Skin epidermis (tissue), 12 donors: ENCODE measurements at regions not wholly inside any gene's neighbourhood (a gene's known extent, or its start where the extent isn't known, plus 50 kb on each side); places are given as distances from the start of the nearest gene placed in this dataset.
"Not testable (repeated sequence)": the region's sequence is repeated elsewhere in the genome, so short reads cannot be mapped to it uniquely, and the experiment has no call there.

Source experiments
- H3K27ac ChIP-seq, 21 experiments: fragments of 200-600 bp; sonication (generic) in 11 of 21; one replicate each; pipeline ENCODE4 v1.5.0; 2020; ENCODE audit warnings: mild to moderate bottlenecking in 3 of 21, inconsistent platforms in 2 of 21, moderate library complexity in 2 of 21
- H3K4me3 ChIP-seq, 7 experiments: fragments of 200-600 bp; sonication (generic) in 2 of 7; one replicate each; pipeline ENCODE4 v1.5.0; 2020; ENCODE audit warnings: inconsistent platforms in 2 of 7, mild to moderate bottlenecking in 2 of 7, moderate library complexity in 1 of 7

DNA sequence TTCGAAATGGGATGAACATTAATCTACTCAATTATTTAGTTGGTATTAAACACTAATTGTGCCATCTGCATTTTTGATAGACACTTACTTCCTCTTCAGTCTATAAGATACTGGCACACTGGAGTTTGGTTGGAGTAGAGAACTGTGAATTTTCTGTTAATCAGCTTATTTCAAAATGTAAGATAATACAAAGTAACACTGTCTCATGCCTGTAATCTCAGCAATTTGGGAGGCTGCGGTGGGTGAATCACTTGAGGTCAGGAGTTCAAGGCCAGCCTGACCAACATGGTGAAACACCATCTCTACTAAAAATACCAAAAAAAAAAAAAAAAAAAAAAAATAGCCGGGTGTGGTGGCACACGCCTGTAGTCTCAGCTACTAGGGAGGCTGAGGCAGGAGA lies 440.2 kb upstream of the NUDT12 start:
- not testable (repeated sequence) for H3K4me3 ChIP-seq, H3K27ac ChIP-seq

DNA sequence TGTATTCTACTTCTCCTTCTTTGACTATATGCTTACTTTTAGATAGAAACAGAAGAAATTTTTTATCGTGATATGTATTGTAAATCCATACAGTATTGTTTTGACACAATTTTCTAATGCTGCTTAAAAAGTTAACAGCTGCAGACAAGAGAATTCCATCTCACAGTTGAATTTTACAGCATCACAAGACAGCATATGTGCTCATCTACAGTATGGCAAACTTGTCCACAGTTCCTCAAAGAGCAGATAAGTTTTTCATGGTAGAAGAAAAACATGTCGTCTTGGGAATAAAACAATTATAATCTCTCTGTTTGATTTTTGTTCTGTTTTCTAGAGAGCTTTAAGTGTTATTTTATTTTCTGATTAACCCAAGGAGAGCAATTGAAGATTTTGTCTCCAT lies 438.5 kb upstream of the NUDT12 start:
- Histone ChIP-seq H3K27ac (no peak overlapping the region), H3K4me3 (no peak overlapping the region)

DNA sequence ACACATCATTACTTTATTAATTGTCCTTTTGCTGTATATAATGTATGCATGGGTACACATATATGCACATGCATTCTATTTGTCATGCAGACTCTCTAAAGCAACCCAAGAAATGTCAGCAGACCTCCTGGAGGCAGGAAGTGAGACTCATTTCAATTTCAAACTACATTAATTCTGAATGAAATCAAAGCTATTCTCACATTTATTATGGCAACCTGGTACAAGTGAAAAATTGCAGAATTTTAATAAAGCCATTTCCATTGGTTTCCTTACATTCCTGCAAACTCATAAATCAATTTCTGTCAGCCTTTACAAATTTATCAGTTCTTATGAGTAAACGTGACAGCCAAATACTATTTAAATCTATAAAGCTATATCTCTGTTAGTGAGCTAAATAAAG lies 430.4 kb upstream of the NUDT12 start:
- Histone ChIP-seq H3K4me3 (no peak overlapping the region), H3K27ac (no peak overlapping the region)

DNA sequence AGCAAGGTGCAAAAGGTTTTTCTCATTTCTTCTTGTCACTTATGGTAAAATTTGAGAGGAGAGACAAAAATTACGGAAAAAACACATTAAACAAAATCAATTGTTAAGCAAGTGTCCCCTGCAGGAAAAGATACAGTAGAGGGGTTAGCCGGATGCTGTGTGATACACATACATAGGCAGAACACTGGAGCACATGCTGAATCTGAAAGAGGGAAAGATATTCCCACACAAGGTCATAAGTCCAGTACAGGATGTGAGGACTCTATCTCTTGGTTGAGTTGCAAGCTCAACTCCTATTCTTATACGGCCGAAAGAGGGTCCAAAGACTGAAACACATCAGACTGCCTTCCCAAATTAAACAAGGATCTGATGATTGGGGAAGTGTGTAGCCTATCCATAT lies 427.5 kb upstream of the NUDT12 start:
- no peak overlapping the region for H3K4me3 ChIP-seq

DNA sequence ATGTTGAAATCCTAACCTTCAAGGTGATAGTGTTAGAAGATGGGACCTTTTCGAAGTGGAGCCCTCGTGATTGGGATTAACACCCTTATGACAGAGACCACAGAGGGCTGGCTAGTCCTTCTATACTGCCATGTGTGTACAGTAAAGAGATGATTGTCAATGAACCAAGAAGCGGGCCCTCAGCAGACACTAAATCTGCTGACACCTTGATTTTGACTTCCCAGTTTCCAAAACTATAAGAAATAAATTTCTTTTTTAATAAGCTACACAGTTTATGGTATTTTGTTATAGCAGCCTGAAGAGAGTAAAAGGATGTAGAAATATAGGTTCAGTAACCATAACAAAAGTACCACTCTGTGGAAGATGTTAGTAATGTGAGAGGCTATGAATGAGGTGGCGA lies 419.0 kb upstream of the NUDT12 start:
- no peak overlapping the region for H3K4me3 ChIP-seq
- no peak overlapping the region for H3K27ac ChIP-seq

More for the DNA sequence above, 427.5 kb upstream of the NUDT12 start:
- H3K27ac ChIP-seq = no peak overlapping the region

DNA sequence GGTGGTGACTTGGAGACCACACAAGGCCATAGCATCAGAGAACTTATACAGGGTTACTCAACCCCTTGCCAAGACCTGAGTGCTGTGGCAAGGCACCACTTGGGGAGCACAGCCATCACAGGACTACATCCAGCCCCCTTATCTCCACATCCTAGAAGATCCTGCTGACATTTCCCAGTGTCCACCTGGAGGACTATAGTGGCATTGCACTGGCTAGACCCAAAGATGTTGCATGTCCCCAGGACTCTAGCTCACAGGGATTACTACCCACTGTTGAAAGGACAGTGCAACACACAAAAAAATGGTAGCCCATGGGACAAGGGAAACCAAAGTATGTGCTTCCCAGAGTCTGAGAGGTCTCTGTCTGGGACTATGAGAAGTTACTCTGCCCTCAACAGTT lies 411.1 kb upstream of the NUDT12 start:
- no peak overlapping the region for H3K4me3 ChIP-seq
- no peak overlapping the region for H3K27ac ChIP-seq

DNA sequence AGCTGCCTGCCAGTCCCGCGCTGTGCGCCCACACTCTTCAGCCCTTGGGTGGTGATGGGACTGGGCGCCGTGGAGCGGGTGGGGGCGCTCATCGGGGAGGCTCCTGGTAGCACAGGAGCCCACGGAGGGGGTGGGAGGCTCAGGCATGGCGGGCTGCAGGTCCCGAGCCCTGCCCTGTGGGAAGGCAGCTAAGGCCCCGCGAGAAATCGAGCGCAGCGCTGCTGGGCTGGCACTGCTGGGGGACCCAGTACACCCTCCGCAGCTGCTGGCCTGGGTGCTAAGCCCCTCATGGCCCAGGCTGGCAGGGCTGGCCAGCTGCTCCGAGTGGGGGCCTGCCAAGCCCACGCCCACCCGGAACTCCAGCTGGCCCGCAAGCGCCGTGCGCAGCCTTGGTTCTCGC lies 403.7 kb upstream of the NUDT12 start:
- H3K27ac ChIP-seq, H3K4me3 ChIP-seq: not testable (repeated sequence)

DNA sequence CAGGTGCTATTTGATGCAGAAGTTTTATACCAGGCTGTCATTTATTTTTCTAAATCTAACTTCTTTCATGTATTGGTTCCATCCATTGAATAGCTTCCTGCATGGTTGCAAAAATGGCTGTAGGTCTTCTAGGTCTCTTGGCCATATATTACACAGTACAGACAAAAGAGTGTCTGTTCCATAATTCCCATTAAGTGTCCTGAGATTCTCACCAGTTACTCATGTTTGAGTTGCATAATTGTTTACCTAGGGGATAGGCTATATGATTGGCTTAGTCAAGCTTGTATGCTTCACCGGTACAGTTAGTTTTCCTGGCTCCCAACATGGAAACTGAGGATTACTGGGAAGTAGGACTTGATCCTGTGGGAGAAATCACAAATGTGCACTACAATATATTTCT lies 399.4 kb upstream of the NUDT12 start:
- H3K4me3 ChIP-seq = no peak overlapping the region
- H3K27ac ChIP-seq = no peak overlapping the region

DNA sequence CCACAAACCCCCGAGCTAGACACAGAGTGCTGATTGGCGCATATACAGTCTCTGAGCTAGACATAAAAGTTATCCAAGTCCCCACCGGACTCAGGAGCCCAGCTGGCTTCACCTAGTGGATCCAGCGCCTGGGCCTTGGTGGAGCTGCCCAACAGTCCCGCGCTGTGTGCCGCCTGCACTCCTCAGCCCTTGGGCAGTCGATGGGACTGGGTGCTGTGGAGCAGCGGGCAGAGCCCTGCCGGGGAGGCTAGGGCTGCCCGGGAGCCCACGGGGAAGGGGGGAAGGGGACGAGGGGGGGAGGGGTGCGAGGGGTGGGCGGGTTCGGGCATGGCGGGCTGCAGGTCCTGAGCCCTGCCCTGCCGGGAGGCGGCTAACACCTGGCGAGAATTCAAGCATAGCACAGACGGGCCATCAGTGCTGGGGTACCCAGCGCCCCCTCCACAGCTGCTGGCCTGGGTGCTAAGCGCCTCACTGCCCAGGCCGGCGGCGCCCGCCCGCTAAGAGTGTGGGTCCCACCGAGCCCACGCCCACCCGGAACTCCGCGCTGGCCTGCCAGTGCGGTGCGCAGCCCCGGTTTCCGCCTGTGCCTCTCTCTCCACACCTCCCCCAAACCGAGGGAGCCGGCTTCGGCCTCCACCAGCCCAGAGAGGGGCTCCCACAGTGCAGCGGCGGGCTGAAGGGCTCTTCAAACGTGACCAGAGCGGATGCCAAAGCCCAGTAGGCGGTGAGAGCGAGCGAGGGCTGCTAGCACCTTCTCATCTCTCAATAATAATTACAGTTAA lies 391.2 kb upstream of the NUDT12 start:
- no peak overlapping the region for H3K4me3 ChIP-seq
- no peak overlapping the region for H3K27ac ChIP-seq

DNA sequence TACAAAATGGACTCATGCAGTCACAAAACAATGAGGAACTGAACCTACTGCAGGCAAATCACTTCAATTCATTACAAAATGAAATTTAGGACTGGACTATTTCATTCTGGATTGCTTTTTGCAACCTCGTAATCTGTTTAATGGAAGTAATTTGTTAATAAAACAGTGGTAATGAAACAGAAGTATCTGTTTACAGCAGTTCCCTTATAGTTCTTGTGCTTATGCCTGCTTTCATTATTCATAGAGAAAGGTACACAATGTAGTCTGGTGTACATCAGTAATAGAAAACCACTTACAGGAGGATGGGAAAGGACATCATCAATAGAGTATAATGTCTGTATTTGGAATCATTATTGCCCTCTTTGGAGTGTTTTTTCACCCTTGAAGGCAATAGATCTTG lies 389.2 kb upstream of the NUDT12 start:
- no peak overlapping the region for H3K27ac ChIP-seq
- H3K4me3 ChIP-seq = no peak overlapping the region

DNA sequence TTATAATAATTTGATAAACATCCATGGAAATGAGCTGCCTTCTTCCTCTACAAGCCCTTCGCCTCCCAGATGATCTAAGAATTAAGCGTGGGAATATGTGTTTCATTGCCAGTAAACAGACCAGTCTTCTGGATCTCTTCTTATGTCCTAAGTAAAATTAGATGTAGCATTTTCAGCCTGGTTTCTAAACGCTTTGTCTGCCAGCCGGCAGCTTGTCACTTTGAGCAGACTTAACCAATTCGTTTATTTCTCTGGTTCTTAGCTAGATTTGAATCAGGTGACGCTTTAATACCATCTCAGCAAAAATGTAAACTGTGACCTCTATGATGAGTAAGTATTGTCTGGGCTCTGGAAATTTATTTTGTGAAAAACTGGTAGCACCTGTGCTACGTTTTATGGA lies 380.6 kb upstream of the NUDT12 start:
- H3K27ac ChIP-seq = no peak overlapping the region
- H3K4me3 ChIP-seq = no peak overlapping the region

DNA sequence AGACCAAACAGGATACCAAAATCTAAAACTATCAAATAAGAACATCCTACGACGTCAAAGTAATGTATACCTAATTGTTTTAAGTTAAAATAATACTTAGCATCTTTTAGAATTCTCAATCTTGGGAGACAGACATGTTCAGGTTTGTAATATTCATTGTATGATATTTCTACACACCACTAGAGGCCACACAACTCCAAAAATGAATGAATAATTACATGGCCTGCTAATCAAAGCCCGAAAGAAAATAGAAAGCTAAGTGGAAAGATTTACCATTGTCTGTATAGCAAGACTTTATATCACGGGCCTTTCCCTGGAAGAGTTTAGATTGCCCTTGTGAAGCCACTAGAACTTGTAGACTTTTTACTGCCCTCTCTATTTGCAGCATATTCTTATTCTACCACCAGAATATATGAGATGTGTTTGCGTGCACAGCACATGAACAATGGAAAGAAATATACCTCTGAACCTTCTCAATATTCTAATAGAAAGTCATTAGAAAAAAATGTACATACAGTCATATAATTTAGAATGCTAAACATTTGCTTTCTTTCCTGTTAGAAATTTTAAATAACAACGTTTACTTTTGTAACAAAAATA lies 380.1 kb upstream of the NUDT12 start:
- Histone ChIP-seq H3K4me3 (no peak overlapping the region), H3K27ac (no peak overlapping the region)

DNA sequence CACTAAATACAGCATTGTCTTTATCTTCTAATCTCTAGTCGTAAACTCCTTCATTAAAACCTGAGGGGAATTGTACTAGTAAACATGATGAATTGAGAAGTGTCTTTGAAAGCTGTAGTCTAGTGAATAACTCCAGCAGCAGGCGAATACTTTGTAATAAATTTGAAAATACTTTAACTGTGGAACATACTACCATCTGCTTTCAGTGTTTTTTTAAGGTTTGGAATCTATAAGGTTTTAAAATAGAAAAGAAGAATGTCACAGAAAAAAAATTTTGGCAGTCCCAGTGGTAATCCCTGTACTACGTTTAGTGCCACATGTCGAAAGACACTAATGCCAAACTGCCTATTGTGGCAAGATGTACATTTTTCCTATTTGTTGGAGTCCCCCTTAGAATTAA lies 379.0 kb upstream of the NUDT12 start:
- Histone ChIP-seq H3K4me3 (no peak overlapping the region), H3K27ac (no peak overlapping the region)

DNA sequence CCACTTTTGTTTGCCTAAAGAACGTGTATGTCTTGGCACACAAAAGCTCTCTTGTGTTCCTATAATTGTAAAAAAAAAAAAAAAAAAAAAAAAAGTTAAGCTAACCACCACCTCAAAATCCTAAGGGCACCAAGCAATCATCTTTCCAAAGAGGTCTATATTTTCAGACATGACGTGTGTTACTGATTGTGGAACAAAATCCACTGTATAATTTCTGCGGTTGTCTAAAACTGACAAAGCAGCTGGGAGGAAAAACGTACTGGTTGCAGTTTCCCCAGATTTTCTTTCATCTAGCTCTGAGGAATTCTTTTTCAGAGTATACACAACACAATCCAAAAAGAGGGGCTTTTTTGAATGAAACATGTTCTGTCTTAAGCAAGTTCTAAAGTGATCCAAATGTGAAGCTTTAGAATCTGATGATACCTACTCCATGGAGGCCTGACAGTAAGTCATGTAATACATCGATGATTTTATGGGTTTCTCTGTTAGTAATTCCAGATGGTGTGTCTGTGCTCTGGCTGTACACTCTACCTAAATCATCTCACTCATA lies 375.6 kb upstream of the NUDT12 start:
- Histone ChIP-seq H3K27ac (no peak overlapping the region), H3K4me3 (no peak overlapping the region)

DNA sequence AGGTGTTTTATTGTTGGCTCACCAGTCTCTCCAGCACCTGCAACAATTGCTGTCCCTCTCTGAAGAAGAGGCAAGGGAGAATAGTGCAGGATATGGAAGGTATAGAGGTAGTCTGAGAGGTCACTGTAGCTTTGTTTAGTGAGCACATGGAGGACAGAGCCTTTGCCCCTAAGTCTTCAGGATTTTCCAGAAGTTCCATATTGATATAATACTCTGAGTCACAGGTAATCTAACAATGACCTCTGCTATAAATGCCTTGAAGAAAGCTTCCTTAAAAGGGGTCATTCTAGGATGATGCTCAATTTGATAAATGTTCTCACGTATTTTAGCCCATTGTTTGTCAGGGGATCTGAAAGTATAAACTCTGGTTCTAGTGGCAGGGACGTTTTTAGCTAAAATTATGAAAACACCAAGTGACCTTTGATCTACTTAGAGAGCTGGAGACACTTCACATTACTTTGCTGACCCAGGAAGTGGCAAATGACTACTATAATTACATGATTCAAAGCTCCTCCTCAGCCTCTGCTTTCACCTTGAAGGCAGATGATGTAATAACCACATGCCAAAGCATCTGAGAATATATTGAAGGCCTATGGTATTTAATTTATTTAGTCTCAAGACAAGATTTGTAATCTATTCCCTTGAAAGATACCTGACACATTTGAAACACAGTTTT lies 366.9 kb upstream of the NUDT12 start:
- no peak overlapping the region for H3K4me3 ChIP-seq
- no peak overlapping the region for H3K27ac ChIP-seq

DNA sequence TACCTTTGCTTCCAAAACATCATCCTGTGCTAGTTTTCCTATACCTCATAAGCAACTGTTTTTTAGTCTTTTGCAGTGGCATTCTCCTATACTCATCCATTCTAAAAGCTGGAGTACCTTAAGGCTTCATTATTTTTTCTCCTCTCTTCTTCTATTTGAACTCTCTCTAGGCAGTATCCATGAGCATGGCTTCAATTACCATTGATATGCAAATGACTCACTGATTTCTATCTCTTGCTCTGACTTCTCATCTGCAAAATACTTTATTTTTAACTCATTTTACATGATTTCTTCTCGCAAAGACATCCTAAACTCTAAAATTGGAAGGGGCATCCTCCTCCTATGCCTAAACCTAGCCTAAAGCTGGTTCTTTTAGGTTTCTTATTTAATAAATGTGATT lies 365.1 kb upstream of the NUDT12 start:
- Histone ChIP-seq H3K27ac (no peak overlapping the region), H3K4me3 (no peak overlapping the region)

DNA sequence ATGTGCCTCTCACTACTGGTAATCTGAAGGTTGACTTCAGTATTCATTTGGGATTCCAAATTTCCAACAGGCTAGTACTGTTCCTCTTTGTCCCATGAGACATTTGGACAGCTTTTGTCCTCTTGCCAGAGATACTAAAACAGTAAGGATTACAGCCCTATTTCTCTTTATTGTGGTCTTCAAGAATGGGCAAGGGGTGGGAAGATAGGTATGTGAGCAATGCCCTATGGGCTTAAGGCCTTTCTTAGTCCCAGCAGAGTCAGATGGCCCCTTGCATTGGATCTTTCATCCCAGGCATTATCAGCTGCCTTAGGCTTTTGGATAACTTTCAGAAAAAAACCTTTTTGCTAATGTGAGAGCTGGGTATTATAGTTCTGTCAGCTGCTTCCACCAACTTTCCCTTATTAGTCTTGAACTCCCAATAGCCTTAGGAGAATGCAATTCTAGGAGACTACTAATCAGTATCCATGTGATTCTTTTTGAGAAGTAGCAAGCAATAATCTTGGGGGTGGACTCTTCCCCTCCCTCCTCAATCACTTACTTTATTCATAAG lies 361.1 kb upstream of the NUDT12 start:
- Histone ChIP-seq H3K4me3 (no peak overlapping the region), H3K27ac (no peak overlapping the region)

DNA sequence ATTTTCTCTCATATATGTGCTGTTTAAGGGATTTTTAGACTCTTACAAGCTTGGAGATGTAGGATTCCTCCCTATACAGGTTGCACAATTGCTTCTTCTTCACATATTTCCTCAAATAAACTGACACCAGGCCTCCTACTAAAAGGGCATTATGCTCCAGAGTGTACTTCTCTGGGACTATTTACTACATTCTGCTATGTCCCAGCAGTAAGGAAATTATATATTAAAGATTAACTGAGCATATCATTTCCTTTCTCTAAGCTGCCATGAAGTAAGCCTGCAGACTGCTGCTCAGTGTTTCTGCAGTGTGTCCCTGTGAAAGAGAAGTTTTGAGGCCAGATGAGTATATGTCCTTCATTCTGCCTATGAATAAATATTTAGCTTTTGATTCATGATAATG lies 356.9 kb upstream of the NUDT12 start:
- Histone ChIP-seq H3K27ac (no peak overlapping the region), H3K4me3 (no peak overlapping the region)

DNA sequence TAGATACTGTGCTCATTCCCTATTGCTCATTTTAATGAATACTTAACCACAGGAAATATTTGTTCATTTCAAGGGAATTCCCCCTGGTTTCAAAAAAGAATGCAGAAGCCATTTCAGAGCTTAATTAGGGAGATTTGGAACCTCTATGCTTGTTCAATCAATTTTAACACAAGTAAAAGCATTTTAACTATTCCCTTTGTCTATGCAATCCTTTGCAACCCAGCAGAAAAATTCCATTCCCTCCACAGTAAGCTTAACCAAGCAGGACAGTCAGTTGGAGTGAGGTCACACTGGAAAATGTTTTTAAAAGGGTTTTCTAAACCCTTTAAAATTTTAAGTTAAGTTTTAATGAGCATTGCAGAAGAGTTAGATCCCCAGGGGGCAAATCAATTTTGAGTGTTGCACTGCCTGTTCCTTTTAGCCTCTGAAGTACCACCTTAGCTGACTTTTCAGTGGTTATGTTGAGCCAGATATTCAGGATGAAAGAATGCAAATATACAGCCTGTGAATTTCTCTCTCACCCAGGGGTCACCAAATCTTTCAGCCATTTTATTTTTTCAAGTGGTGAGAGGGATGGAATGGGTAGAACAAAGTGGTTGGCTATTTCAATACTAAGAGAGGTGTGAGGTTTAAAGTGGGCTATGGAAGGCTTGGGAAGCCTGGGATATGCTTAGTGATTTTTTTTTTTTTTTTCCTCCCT lies 356.2 kb upstream of the NUDT12 start:
- no peak overlapping the region for H3K4me3 ChIP-seq
- H3K27ac ChIP-seq = no peak overlapping the region

DNA sequence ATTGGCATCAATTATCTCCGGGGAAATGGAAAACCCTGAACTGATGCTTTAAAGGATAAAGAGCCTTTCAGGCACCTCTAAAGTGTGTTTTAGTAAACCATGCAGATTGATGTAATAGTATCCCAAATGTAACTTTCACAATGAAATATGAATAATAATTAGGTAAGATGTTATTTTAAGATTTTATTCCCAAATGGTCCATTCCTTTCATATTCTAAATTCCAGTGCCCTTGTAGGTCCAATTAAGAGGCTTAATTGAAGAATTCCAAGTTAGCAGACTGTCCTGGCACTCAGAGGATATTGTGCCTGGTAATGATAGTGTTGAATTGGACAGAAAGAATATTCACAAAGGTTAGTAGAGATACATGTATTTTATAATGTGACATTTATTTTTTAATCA lies 352.5 kb upstream of the NUDT12 start:
- Histone ChIP-seq H3K4me3 (no peak overlapping the region), H3K27ac (no peak overlapping the region)
